HG03442 (cell line): ENCODE measurements at regions not wholly inside any gene's neighbourhood (a gene's known extent, or its start where the extent isn't known, plus 50 kb on each side); places are given as distances from the start of the nearest gene placed in this dataset.
A peak's percentile ranks its signal among the peaks of the same experiment; 100 is the strongest.

ENCODE experiments used
- ATAC-seq: cut with Tn5 transposase; IDR thresholded peaks from one replicate; pipeline ENCODE4 v1.9.1; 2021; ENCODE audit warnings: mild to moderate bottlenecking, moderate library complexity; ENCODE audit not compliant: unreplicated experiment

DNA sequence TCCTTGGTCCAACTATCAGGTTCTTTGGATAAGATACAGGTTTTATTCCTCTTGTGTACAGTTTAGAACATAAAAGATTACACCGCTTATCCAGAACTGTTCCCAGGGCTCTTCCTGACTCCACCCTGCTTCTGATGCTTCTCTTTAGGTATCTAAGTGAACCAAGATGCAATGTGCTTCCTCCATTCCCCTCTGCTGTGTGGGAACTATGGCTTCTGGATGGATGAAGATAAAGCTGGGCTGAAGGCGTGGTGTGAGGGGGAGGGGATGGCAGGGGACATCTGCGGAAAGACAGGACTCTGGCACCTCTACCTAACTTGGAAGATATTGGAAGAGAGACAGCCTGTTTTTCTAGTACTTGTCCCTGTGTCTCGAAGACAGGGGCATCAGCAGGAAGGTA is 209.9 kb upstream of the TBX20 start:
- ATAC-seq, result no peak

DNA sequence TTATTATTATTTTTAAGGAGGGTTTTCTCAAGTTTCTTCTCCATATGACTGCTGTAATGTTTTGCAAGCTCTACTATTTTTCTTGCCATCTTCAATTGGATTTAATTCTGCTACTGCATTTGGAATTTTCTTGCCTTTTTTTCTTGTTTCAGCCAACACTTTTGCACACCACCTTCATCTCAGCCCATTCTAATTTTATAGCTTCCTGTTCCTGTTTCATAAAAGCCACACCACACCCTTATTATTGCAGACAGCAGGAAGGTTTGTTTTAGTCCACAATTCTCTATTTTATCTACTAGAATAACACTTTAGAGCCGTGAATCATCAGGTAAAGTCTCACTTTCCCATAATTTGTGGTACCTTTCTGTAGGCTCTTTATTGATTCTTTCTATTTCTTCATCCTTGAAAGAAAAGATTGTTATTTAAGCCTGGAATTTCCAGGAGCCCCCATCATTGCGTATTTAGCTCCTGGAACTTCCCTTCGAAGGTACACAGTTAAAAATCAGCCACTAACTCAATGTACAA is 209.3 kb upstream of the TBX20 start:
- ATAC-seq, result no peak

- ATAC-seq, result no peak
These were observed 200.9 kb upstream of the TBX20 start for GRCh38 chr7:35454575-35455385.

GRCh38 chr7:35450456-35451214 is 196.7 kb upstream of the TBX20 start:
- ATAC-seq, result no peak

- ATAC-seq, result no peak
These were observed 194.6 kb upstream of the TBX20 start for GRCh38 chr7:35448486-35448885.

- no peak for ATAC-seq
These were observed 192.2 kb upstream of the TBX20 start for GRCh38 chr7:35446091-35446490.

- no peak for ATAC-seq
These were observed 183.8 kb upstream of the TBX20 start for GRCh38 chr7:35437619-35438275.

GRCh38 chr7:35436452-35436851 is 182.6 kb upstream of the TBX20 start:
- no peak for ATAC-seq

DNA sequence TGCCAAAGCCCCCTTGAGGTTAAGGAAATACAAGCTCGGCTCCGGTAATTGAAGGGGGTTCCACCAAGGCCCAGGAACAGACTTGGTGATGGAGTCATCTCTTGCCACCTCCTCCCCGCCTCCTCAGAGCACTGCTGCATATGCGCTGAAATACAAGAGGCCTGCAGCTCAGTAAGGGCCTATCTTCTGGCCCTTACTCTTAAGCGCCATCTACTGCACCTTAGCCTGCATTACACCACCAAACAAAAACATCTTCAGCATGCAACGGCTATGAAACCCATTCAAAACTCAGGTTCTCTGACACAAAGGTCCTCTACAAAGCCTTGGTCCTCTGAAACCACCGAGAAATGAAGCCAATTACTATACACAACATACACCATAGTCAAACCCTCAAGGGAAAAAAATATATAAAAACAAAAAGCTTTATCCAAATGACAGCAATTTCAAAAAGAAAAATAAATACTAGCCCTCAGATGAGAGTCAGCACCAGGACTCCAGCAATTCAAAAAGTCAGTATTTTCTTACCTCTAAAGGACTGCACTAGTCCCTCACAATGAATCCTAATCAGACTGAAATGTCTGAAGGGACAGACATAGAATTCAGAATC is 176.8 kb upstream of the TBX20 start:
- no peak for ATAC-seq

- peak; percentile 83 for ATAC-seq
These were observed 171.1 kb upstream of the TBX20 start for GRCh38 chr7:35424869-35425495.

GRCh38 chr7:35424440-35424839 is 170.5 kb upstream of the TBX20 start:
- ATAC-seq, result no peak

DNA sequence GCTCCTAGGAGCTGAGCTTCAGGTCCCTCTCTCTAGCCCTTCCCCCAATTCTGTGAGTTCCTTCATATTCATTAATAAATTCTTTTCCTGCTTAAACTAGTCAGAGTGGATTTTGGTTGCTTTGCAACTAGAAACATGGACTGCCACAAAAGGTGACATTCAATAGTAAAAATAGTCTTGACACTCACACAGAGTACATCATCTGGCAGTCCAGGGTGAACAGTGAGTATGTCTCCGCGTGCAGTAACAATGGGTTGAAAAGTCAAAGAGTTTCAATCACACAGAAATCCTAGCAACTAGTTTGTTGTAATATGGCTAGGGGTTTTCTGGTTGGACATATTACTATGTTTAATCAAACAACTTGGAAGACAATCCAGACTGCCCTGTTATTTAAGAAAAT is 168.8 kb upstream of the TBX20 start:
- ATAC-seq, result no peak

DNA sequence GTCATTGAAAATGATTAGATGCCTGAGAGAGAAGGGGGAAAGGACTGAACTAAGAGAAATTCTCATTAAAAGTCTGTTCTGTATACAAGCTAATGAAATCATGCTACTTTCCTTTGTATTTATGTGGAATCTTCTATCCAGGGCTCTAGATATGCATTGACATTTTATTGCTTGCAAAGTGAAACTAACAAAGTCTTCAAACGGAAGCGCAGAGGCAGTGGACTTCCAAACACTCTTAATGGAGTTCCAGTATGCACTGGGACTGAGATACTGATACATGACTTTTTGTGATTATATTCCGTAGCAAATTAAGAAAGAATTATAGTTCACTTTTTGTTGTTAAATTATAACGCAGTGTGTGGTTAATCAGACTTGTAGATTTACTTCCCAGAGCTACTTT is 166.8 kb upstream of the TBX20 start:
- ATAC-seq, result no peak

DNA sequence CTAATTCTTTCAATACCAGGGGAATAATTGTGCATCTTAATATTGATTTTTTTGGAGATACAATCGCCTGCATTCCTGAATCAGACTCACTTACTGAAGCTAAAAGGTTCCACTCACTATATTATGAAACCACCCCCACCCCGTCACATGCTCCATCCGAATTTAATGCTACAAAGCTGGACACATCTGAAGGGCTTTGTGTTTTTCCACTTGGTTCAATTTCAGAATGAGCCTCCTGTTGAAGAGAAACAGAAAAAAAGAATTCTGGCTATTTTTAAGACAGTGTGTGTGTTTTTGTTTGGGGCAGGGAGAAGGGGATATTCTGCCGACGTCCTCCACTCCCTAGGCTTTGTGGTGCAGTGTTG is 165.5 kb upstream of the TBX20 start:
- ATAC-seq, result no peak

GRCh38 chr7:35418716-35419390 is 165.0 kb upstream of the TBX20 start:
- no peak for ATAC-seq

GRCh38 chr7:35416568-35416967 is 162.7 kb upstream of the TBX20 start:
- ATAC-seq, result no peak

- no peak for ATAC-seq
These were observed 161.5 kb upstream of the TBX20 start for GRCh38 chr7:35415411-35415822.

- ATAC-seq, result no peak
These were observed 157.4 kb upstream of the TBX20 start for GRCh38 chr7:35411331-35411730.

- no peak for ATAC-seq
These were observed 151.6 kb upstream of the TBX20 start for GRCh38 chr7:35405461-35405860.

DNA sequence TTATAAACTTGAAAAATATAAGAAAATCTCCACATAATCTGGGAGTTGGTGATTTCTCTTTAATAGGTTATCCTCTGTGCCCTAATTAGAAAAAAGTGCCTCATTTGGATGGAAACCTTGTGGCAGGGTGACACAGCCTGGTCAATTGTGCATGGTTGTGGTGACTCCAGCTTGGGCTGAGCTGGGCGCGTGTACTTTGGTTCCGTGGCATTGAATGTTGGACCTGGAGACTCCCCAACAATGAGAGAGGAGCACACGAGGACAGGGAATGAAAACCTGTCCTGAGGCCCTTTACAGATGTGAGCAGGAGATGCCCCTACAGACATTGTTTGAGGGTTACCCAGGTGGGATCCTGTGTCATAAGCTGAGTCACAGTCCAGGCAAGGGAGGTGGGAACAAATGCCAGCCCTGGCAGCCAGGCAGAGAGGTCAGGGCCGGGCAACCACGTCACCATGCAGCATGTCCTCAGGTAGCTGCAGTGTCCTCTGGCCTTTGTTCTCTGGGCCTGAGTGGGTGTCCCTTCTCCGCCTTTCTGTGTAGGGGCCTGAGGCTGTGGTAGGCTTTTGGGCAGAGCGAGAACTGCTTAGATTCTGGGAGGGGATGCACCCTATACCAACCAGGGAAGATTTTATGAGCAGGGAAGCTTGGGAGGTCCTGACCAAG is 147.4 kb upstream of the TBX20 start:
- no peak for ATAC-seq
